ENCODE measurements at regions not wholly inside any gene's neighbourhood (a gene's known extent, or its start where the extent isn't known, plus 50 kb on each side); places are given as distances from the start of the nearest gene placed in this dataset.
A peak's percentile ranks its signal among the peaks of the same experiment; 100 is the strongest.

- H3K27ac ChIP-seq (ENCODE audit: low read length): no peak overlapping the region
- intact Hi-C loops (cut with DNase I): no loop called here
- no peaks in the 10 kb centered on the region for H3K27me3 ChIP-seq (ENCODE audit: control insufficient read depth, insufficient read depth)
- H3K4me3 ChIP-seq (ENCODE audit: low read length): no peak overlapping the region
- no peak for ATAC-seq
- no peaks in the 10 kb centered on the region for H3K9me3 ChIP-seq (ENCODE audit: control insufficient read depth, low read length)
- H3K4me1 ChIP-seq (ENCODE audit: control insufficient read depth, insufficient read depth, low read length): no peaks in the 10 kb centered on the region
- DNase-seq: no peak
- WGBS: 67% methylated on average over 1 of the region's 1 CpG
Observed at GRCh38 chr4:137599734-137600133, 67.4 kb upstream of the PCDH18 start.

GRCh38 chr4:137597752-137598430 is 65.6 kb upstream of the PCDH18 start:
- no peak overlapping the region for H3K27ac ChIP-seq (ENCODE audit: low read length)
- intact Hi-C loops (cut with DNase I): no loop called here
- no peaks in the 10 kb centered on the region for H3K9me3 ChIP-seq (ENCODE audit: control insufficient read depth, low read length)
- H3K27me3 ChIP-seq (ENCODE audit: control insufficient read depth, insufficient read depth): no peaks in the 10 kb centered on the region
- WGBS: 28% methylated on average over 3 of the region's 3 CpGs
- no peaks in the 10 kb centered on the region for H3K4me1 ChIP-seq (ENCODE audit: control insufficient read depth, insufficient read depth, low read length)
- ATAC-seq (peak in 1 of 2 donors; percentile 48), DNase-seq (no peak)
- no peak overlapping the region for H3K4me3 ChIP-seq (ENCODE audit: low read length)

- H3K27me3 ChIP-seq (ENCODE audit: control insufficient read depth, insufficient read depth): no peaks in the 10 kb centered on the region
- H3K27ac ChIP-seq (ENCODE audit: low read length): no peak overlapping the region
- ATAC-seq: no peak
- intact Hi-C loops (cut with DNase I): no loop called here
- DNase-seq: no peak
- H3K4me1 ChIP-seq (ENCODE audit: control insufficient read depth, insufficient read depth, low read length): no peaks in the 10 kb centered on the region
- H3K9me3 ChIP-seq (ENCODE audit: control insufficient read depth, low read length): no peaks in the 10 kb centered on the region
- no peak overlapping the region for H3K4me3 ChIP-seq (ENCODE audit: low read length)
- WGBS: 89% methylated on average over 1 of the region's 1 CpG
Observed at GRCh38 chr4:137587796-137588195, 55.5 kb upstream of the PCDH18 start.

- no peaks in the 10 kb centered on the region for H3K9me3 ChIP-seq (ENCODE audit: control insufficient read depth, low read length)
- no peak overlapping the region for H3K4me3 ChIP-seq (ENCODE audit: low read length)
- no peak for ATAC-seq
- H3K27me3 ChIP-seq (ENCODE audit: control insufficient read depth, insufficient read depth): no peaks in the 10 kb centered on the region
- no peak overlapping the region for H3K27ac ChIP-seq (ENCODE audit: low read length)
- H3K4me1 ChIP-seq (ENCODE audit: control insufficient read depth, insufficient read depth, low read length): no peaks in the 10 kb centered on the region
- intact Hi-C loops (cut with DNase I): no loop called here
- no peak for DNase-seq
Observed at GRCh38 chr4:137583671-137584070, 51.4 kb upstream of the PCDH18 start.

All from right cardiac atrium (tissue), 5 donors.